NCI-H2107 (cell line): ENCODE measurements at regions not wholly inside any gene's neighbourhood (a gene's known extent, or its start where the extent isn't known, plus 50 kb on each side); places are given as distances from the start of the nearest gene placed in this dataset.
"Not testable (repeated sequence)": the region's sequence is repeated elsewhere in the genome, so short reads cannot be mapped to it uniquely, and the experiment has no call there.

Experiments used
- DNase-seq: peaks from one replicate; lab custom pipeline; 2025; lab: John Stamatoyannopoulos, UW

DNA sequence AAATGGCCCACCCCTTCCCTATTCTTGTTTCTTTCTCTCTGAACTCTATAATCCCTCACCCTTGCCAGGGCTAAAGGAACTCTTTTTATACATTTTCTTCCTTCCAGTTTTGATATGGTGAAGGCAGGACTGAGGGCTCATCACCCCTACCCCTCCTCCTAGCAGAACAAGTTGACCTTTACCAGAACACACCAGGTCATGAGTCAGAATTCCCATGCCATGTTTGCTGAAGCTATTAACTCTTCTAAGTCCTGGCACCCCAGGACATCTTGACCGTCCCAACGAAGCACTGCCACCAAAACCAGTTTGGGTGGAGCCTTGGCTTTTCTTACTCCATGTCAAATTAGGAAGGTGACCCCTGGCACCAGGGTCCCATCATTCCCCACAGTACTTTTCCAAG is 57.5 kb upstream of the DYNLT3 start:
- DNase-seq: no peak

DNA sequence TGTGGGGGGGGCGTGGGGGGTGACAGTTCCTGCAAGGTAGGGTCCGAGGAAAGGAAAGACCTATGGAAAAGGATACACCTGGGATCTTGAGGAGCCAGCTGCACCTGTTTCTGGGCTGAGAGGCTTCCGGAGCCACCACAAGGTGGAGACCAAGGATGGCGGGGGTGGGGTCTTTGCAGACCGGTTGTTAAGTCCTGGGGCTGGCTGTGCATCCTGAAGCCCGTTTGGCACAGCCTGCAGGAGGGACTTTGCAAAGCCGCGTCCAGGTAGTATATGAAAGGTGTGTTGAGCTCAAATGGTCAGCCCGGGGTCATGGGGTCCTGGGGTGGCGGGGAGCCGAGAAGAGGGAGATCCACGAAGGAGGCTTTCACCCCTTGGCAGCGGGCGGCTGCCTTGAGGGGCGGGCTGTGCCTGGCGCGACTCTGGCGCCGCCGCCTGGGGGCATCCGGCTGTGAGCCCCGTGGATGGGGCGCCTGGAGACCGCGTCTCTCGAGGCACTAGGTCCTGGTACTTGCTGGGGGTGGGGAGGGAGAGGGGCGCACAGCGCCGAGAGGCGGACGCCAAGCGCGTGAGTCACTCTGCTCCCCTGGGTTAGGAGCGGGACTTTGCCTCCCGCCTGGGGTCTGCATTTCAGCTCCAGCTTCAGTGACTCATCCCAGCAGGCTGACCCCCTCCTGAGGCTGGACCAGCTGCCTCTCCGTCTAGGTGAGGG is 58.2 kb upstream of the DYNLT3 start:
- no peak for DNase-seq

DNA sequence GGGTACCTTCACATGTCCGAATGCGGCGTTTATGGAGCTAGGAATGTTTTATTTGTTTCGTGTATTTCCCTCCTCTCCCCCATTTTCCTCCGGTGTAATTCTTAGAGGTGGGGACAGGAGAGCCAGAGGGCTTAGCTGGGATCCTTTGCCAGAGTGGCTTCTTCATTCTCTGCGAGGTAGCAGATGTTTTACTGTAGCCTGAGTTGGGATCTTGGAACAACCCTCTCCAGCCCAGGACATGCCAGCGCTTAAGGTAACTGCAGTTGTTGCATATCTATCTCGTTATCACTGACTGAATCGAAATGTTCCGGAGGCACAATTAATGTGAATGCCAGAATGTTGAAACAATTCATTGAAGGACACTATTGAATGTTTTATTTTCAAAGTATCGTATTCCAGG is 59.0 kb upstream of the DYNLT3 start:
- DNase-seq: no peak

DNA sequence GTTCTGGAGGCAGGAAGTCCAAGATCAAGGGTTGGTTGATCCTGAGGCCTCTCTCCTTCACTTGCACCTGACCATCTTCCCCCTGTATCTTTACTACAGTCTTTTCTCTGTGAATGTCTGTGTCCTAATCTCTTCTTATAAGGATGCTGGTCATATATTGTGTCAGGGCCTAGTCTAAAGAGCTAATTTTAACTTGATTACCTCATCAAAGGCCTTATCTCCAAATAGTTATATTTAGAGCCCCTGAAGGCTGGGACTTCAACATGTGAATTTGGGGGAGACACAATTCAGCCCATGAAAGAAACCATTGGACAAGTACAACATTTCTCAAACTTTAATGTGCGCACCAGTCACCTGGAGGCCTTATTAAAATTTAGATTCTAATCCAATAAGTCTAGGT is 62.8 kb upstream of the DYNLT3 start:
- no peak for DNase-seq

DNA sequence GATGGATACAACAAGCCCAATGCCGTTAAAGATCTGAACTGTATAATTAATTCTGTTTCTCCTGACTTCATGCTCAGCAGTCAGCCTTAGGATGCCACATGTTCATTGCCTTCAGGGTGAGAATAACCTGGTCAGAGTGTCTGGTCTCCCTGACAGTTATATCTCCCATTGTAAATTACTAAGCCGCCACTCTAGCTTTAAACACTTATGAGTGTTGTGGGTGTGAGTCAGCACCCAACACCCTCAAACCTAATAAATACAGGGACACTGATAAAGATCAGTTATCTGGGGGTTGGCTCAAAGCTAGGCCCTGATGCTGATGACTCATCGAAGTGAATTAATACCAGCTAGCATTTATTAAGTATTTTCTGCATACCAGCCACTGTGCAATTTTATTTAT is 64.9 kb upstream of the DYNLT3 start:
- no peak for DNase-seq

DNA sequence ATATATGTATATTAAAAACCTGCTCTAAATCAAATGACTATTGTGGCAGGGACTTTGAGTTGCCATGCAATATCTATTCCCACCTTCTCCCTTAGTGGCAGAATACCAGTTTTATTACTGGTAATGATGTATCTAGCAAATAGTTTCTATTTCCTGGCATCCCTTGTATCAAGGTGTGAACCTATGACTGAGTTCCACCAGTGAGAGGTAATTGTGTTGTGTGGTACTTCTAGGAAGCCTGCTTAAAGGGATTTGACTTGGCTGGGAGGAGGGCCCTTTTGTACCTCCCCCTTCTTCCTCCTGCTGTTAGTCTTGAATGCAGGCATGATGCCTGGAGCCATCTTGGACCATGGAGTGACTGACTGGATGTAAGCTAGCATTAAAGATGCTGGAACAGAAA is 65.4 kb upstream of the DYNLT3 start:
- no peak for DNase-seq

DNA sequence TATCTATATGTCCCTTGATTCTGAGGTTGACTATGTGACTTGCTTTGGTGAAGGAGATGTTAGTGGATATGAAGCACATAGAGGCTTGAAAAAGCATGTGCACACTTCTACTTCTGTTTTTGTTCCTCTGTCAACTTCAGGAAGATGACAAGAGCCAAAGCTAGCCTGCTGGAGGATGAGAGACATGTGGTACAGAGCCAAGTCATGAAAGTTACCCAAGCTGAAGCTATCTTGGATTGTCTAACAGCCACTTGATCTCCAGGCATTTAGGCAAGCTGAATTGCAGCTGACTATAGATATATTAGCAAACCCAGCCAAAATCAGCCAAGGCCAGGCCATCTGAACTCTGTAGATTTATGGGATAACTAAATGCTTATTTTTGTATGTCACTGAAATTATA is 70.8 kb upstream of the DYNLT3 start:
- DNase-seq: no peak

DNA sequence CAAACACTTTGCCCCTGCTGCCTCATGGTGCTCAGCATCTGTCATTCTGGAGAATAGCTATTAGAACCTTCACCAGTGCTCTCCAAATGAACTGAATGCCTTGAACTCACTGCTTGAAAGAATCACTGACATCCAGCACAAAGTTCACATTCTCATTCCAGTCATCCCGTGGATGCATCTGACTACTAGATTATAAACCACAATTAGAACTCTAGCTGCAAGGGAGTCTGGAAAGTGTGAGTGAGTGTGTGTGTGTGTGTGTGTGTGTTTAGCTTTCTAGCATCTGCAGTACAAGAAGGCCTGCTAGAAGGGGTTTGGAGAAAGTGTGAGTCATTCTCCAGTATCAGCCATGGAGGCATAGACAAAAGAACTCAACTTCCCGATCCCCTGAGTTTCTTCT is 71.3 kb upstream of the DYNLT3 start:
- DNase-seq: no peak

DNA sequence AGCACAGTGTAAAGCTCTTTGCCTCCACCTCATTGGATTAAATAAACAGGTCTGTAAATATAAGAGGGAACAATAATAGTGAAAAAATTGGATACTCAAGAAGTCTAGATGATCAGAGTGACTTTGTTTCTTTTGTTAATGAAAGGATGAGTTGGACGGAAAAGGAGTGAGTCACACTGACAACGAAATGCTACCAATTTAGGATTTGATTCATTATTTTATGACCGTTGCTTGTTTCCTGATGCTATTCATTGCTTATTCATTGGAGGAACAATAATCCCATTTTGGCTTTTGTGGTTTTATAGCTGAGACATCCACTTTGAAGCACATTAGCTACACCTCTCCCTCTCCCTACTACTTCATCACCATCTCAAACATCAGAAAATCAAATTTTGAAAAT is 74.4 kb upstream of the DYNLT3 start:
- no peak for DNase-seq

DNA sequence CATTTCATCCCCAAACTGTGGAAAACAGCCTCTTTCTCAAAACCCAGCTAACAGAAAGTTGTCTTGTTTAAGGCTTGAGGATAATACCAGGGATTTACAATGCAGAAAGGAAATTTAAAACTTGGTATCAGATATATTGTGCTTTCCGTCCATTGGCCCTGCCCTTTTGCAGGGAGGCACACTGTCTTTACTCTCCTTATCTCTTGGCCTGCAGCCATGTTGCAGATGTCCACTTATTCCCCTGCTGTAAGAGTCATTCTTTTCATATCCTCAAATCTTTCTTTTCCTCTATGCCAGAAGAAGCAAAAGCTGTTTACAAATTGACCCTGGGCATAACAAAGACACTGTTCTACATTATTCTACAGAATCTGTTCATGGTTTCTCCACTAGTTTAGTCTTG is 75.6 kb upstream of the DYNLT3 start:
- no peak for DNase-seq

DNA sequence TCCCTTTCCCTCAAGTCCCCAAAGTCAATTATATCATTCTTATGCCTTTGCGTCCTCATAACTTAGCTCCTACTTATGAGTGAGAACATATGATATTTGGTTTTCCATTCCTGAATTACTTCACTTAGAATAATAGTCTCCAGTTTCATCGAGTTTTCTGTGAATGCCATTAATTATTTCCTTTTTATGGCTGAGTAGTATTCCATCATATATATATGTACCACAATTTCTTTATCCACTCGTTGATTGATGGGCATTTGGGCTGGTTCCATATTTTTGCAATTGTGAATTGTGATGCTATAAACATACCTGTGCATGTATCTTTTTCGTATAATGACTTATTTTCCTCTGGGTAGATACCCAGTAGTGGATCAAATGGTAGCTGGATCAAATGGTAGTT is 78.4 kb upstream of the DYNLT3 start:
- DNase-seq: not testable (repeated sequence)

DNA sequence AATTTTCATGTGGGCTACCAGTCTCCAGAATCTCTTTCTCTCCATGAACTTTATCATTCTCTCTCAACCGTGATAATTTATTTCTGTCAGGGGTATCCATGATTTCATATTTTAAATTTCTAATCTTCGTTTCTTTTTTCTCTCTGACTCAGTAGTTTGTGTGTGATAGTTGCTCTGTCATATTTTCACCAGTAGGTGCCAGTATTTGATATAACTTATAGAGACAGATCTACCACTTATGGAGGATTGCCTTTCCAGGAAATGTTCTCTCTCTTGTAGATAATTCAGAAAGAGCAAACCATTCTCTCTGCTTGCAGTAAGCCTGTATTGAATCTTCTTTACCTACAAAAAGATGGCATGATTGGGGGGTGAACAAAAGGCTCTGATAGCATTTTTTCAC is 79.3 kb upstream of the DYNLT3 start:
- DNase-seq: peak; percentile 16

DNA sequence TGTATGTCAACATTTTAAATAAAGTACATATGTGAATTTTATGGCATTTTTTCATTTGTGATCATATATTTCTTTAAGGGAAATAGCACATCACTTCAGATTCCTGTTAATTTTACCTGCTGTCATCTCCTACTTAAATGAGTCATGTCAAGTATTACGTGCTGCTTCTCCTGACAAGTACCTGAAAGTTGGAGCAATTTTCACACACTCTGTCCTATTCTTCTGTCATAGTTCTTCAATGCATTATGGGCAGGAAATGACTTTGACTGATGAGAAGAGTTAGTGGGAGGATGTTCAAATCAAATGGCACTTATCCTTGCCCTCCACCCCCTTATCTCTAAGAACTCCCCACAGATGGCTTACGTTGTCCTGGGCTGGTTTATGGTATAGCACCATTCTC is 64.2 kb upstream of the SYTL5 start:
- DNase-seq: no peak

DNA sequence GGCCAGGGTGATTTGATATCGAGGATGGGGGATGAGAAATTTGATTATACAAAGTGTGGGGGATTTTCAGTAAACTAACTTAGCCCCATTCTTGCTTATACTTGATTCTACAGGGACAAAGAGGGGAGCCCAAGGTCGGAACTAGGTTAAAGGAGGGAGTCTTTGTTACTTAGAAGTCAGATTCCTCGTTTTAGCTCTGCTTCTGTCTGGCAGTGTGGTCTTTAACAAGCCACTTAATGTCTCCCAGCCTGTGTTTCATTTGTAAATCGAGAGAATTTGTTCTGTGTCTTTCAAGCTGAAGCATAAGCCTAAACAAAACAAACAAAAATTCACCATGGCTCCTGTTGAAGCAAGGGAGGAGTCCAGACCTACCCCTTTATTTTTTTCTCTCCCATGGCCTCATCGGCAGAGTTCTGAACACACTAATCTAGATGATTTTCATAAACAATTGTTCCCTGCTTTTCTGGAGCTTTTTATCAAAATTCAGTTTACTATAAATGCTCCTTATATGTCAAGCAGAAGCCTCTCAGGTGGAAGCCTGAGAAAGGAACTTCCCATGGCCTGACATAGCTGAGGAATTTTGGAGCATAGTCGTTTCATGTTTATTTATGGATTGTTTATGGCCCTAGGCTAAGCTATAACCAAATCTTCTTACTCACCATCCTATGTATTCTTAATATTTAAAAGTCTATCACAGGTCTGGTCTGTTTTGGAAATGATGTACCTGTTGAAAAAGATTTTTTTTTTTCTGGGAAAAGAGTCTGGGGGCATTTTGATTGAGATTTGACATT is 62.6 kb upstream of the SYTL5 start:
- no peak for DNase-seq

DNA sequence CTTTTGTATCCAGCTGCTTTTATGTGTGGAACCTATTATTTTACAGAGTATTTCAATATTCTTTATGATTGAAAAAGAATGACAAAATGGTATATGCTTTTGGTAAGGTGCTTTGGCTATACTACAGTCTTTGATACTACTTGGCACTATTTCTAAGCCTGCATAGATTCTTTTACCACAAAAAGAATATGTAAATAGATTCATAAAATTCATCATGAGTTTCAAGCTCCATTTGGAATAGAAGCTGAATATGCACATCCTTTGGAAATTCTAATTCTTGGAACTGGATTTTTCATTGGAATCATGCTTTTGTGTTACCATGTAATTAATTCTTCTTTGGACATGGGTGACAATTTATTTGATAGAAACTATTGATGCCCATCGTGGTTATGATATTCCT is 60.2 kb upstream of the SYTL5 start:
- DNase-seq: no peak

DNA sequence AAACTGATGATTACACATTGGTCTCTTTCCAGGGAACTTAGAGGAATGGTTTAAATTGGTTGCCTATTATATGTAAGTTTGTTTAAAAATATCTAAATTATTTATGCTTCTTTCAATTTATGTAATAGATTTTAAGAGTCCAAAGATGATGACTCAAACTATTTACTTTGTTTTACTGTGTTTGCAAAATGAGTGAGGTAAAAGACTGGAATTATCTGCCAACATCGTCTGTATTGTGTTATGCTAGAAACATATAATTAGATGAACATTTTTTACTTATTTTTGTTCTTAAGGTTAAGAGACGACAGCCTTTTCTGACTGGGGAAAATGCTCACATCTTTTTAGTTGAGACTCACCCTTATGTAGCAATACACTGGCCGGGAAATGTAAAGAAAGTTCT is 51.1 kb upstream of the SYTL5 start:
- DNase-seq: no peak

DNA sequence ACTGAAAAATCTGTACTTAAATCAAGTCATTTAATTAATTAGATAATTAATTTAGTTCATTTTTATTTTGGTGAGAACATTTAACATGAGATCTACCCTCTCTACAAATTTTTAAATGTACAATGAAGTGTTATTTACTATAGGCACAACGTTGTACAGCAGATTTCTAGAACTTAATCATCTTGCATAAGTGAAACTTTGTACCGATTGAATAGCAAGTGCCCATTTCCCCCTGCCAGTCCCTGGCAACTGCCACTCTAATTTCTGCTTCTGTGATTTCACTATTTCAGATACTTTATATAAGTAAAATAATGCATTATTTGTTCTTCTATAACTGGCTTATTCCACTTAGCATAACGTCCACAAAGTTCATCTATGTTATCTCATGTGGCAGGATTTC is 50.1 kb upstream of the SYTL5 start:
- DNase-seq: no peak
